Right atrium auricular region (tissue), 2 donors: ENCODE measurements at regions not wholly inside any gene's neighbourhood (a gene's known extent, or its start where the extent isn't known, plus 50 kb on each side); places are given as distances from the start of the nearest gene placed in this dataset.
A peak's percentile ranks its signal among the peaks of the same experiment; 100 is the strongest.

Experiments used
- DNase-seq: peaks from one replicate; pipeline ENCODE4 v3.0.0-alpha.2; 2019; ENCODE audit warnings: low spot score
- H3K27ac ChIP-seq, 2 donors: fragments of 200-600 bp; sonication (generic); 1 replicate in 1 of 2; 2 replicates in 1 of 2; pipeline ENCODE4 v1.5.1; 2016 to 2019
- H3K27me3 ChIP-seq, 2 donors: fragments of 200-600 bp; sonication (generic); one replicate each; pipeline versions ENCODE4 v1.5.1 to v1.6.0; 2017 to 2019
- H3K36me3 ChIP-seq: fragments of 200-600 bp; sonication (generic); one replicate; pipeline ENCODE4 v1.5.1; 2016
- H3K4me1 ChIP-seq, 2 donors: fragments of 200-600 bp; sonication (generic); one replicate each; pipeline versions ENCODE4 v1.5.1 to v1.6.0; 2017 to 2019
- H3K4me3 ChIP-seq, 2 donors: fragments of 200-600 bp; sonication (generic); 1 replicate in 1 of 2; 2 replicates in 1 of 2; pipeline ENCODE4 v1.5.1; 2017 to 2019; ENCODE audit warnings: mild to moderate bottlenecking in 1 of 2, moderate library complexity in 1 of 2
- H3K9me3 ChIP-seq, 2 donors: fragments of 200-600 bp; sonication (generic); one replicate each; pipeline ENCODE4 v1.5.1; 2019
- TF ChIP-seq, protein P1 (sequence below), 2 donors: fragments of 200-600 bp; sonication (generic); IDR thresholded peaks; one replicate each; pipeline ENCODE4 v1.5.1; 2019; ENCODE audit warnings: antibody characterized with exemption in 2 of 2

GRCh38 chr6:16967470-16967817 is 134.4 kb upstream of the STMND1 start:
- H3K4me1 ChIP-seq: peaks cover 0 to 8% of the 10 kb centered on the region in 2 donors
- no peak overlapping the region for H3K27ac ChIP-seq
- H3K9me3 ChIP-seq: no peaks in the 10 kb centered on the region
- DNase-seq: no peak
- TF ChIP-seq, protein P1, sequence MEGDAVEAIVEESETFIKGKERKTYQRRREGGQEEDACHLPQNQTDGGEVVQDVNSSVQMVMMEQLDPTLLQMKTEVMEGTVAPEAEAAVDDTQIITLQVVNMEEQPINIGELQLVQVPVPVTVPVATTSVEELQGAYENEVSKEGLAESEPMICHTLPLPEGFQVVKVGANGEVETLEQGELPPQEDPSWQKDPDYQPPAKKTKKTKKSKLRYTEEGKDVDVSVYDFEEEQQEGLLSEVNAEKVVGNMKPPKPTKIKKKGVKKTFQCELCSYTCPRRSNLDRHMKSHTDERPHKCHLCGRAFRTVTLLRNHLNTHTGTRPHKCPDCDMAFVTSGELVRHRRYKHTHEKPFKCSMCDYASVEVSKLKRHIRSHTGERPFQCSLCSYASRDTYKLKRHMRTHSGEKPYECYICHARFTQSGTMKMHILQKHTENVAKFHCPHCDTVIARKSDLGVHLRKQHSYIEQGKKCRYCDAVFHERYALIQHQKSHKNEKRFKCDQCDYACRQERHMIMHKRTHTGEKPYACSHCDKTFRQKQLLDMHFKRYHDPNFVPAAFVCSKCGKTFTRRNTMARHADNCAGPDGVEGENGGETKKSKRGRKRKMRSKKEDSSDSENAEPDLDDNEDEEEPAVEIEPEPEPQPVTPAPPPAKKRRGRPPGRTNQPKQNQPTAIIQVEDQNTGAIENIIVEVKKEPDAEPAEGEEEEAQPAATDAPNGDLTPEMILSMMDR (IDR thresholded peaks at IDR 0.05): no peak
- H3K36me3 ChIP-seq: no peaks in the 10 kb centered on the region
- H3K27me3 ChIP-seq: no peaks in the 10 kb centered on the region
- no peak overlapping the region for H3K4me3 ChIP-seq

DNA sequence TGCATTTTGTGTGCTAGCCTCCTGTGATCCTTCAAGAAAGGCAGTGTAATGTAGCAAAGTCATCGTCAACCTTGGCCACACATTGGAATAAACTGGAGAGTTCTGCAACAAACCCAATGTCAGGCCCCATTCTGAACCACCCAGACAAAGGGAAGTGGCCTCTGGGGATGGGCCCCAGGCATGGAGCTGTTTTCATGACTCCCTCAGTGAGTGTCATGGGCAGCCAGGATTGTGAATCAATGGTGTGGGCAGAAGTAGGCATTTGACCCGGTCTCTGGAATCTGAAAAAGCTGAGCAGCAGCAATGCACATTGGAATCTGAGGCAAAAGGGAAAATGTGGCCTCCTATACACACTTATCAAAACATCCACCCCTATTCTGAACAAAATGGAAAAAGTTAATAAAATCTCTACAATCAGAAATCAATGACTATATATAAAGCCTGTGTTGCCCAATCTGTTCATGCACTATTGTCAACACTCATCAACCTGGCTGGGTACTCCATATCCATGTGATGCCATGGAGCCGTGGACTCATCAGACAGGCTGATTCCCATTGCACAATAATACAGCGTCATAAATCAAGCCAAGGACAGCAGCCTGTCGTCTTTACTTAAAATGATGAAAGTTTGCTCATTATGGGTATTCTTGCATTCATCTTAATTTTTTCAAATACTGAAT is 134.9 kb upstream of the STMND1 start:
- Histone ChIP-seq H3K27me3 (no peaks in the 10 kb centered on the region), H3K9me3 (no peaks in the 10 kb centered on the region), H3K27ac (no peak overlapping the region), H3K4me3 (no peak overlapping the region), H3K36me3 (no peaks in the 10 kb centered on the region), H3K4me1 (peaks cover 0 to 8% of the 10 kb centered on the region in 2 donors)
- TF ChIP-seq, protein P1 (IDR thresholded peaks at IDR 0.05): no peak
- no peak for DNase-seq

DNA sequence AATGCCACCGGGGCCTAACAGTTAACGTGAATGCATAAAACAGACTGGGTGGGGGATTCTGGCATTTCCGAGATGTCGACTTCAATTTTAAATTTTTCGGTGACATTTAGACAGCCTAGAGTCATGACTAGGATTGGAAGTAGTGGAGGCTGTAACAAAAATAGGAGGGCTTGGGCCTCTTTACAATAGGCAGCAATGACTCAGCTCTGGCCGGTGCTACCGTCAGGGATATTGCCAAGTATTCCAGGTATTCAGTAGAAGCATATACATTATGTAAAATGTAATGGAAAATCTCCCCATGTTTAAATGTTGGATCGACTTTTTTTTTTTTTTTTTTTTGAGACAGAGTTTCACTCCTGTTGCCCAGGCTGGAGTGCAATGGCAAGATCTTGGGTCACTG is 136.2 kb upstream of the STMND1 start:
- no peak overlapping the region for H3K4me3 ChIP-seq
- no peak overlapping the region for H3K27ac ChIP-seq
- H3K9me3 ChIP-seq: no peaks in the 10 kb centered on the region
- no peaks in the 10 kb centered on the region for H3K27me3 ChIP-seq
- TF ChIP-seq, protein P1 (IDR thresholded peaks at IDR 0.05): no peak
- H3K36me3 ChIP-seq: no peaks in the 10 kb centered on the region
- DNase-seq: no peak
- H3K4me1 ChIP-seq: peaks cover 0 to 8% of the 10 kb centered on the region in 2 donors

GRCh38 chr6:16964553-16965499 is 137.0 kb upstream of the STMND1 start:
- Histone ChIP-seq H3K27ac (no peak overlapping the region), H3K36me3 (no peaks in the 10 kb centered on the region), H3K9me3 (no peaks in the 10 kb centered on the region), H3K4me3 (peak overlapping the region in 1 of 2 donors; percentile 8), H3K4me1 (peaks cover 0 to 8% of the 10 kb centered on the region in 2 donors), H3K27me3 (no peaks in the 10 kb centered on the region)
- DNase-seq: peak; percentile 69
- TF ChIP-seq, protein P1 (IDR thresholded peaks at IDR 0.05): peak; percentile 81 to 91

DNA sequence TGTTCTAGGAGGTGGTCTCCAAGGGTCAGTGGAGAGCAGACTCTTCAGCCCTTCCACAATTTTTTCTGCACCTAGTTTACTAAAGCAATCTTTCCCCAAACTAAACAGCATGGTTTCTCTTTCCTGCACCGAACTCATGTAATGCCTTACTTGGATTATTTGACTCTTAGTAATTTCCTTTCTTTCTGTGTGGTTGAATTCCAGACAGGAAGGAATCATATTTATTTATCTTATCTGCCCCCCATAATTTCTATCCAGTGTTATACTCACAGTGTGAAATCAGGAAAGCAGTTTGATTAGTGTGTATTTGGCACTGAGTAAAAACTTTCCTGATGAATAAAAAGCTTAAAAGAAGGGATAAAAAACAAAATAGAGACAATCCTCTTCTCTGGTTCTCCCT is 140.3 kb upstream of the STMND1 start:
- TF ChIP-seq, protein P1 (IDR thresholded peaks at IDR 0.05): no peak
- peaks cover 0 to 8% of the 10 kb centered on the region in 2 donors for H3K4me1 ChIP-seq
- no peak overlapping the region for H3K4me3 ChIP-seq
- DNase-seq: no peak
- no peaks in the 10 kb centered on the region for H3K36me3 ChIP-seq
- H3K27me3 ChIP-seq: no peaks in the 10 kb centered on the region
- H3K9me3 ChIP-seq: no peaks in the 10 kb centered on the region
- H3K27ac ChIP-seq: no peak overlapping the region
